Keratinocyte (primary cell): ENCODE measurements at regions not wholly inside any gene's neighbourhood (a gene's known extent, or its start where the extent isn't known, plus 50 kb on each side); places are given as distances from the start of the nearest gene placed in this dataset.
"Not testable (repeated sequence)": the region's sequence is repeated elsewhere in the genome, so short reads cannot be mapped to it uniquely, and the experiment has no call there.

ENCODE experiments used
- DNase-seq: peaks from one replicate; pipeline ENCODE4 v3.0.0-alpha.2; 2011; ENCODE audit warnings: low read depth, missing footprints, low spot score
- FAIRE-seq: peaks from 2 replicates; lab custom pipeline; 2011; peaks lifted over from hg19 to GRCh38; lab: Jason Lieb, UNC
- H2AFZ ChIP-seq: 2 replicates; pipeline ENCODE4 v1.6.0; 2012; ENCODE audit warnings: low read length, control low read depth, inconsistent platforms; ENCODE audit not compliant: control insufficient read depth
- H3K27ac ChIP-seq: 2 replicates; pipeline ENCODE4 v1.5.1; 2011; ENCODE audit warnings: low read length; ENCODE audit not compliant: control insufficient read depth, insufficient read depth
- H3K27me3 ChIP-seq: 3 replicates; pipeline ENCODE4 v1.6.0; 2011; ENCODE audit warnings: low read length; ENCODE audit not compliant: control insufficient read depth, insufficient read depth; ENCODE audit errors: extremely low read depth
- H3K36me3 ChIP-seq, 2 experiments: 2 replicates in 1 of 2; 3 replicates in 1 of 2; pipeline ENCODE4 v1.5.1; 2011; ENCODE audit warnings: low read length in 2 of 2, mild to moderate bottlenecking in 1 of 2; ENCODE audit not compliant: control insufficient read depth in 2 of 2, insufficient read depth in 2 of 2; ENCODE audit errors: extremely low read depth in 1 of 2
- H3K4me1 ChIP-seq: 3 replicates; pipeline ENCODE4 v1.5.1; 2011; ENCODE audit warnings: low read length; ENCODE audit not compliant: control insufficient read depth, insufficient read depth; ENCODE audit errors: extremely low read depth
- H3K4me2 ChIP-seq: 3 replicates; pipeline ENCODE4 v1.6.0; 2011; ENCODE audit warnings: low read depth, low read length; ENCODE audit not compliant: control insufficient read depth, insufficient read depth; ENCODE audit errors: extremely low read depth
- H3K4me3 ChIP-seq, 3 experiments: fragments of 200-600 bp in 1 of 3; sonication (generic) in 1 of 3; 2 replicates in 2 of 3; 3 replicates in 1 of 3; pipeline ENCODE4 v1.5.1; 2011 to 2016; ENCODE audit warnings: low read length in 3 of 3, mild to moderate bottlenecking in 3 of 3, control low read depth in 2 of 3, inconsistent platforms in 1 of 3, low read depth in 1 of 3, mixed read lengths in 1 of 3, mixed run types in 1 of 3, moderate library complexity in 1 of 3; ENCODE audit not compliant: control insufficient read depth in 2 of 3, insufficient read depth in 2 of 3; ENCODE audit errors: extremely low read depth in 1 of 3
- H3K79me2 ChIP-seq: 2 replicates; pipeline ENCODE4 v1.6.0; 2012; ENCODE audit warnings: low read length; ENCODE audit not compliant: control insufficient read depth, insufficient read depth
- H3K9ac ChIP-seq: 3 replicates; pipeline ENCODE4 v1.6.0; 2011; ENCODE audit warnings: low read length; ENCODE audit not compliant: control insufficient read depth, insufficient read depth; ENCODE audit errors: extremely low read depth
- H3K9me1 ChIP-seq: 3 replicates; pipeline ENCODE4 v1.6.0; 2011; ENCODE audit warnings: low read length; ENCODE audit not compliant: control insufficient read depth, insufficient read depth; ENCODE audit errors: extremely low read depth
- H3K9me3 ChIP-seq: 2 replicates; pipeline ENCODE4 v1.5.1; 2012; ENCODE audit warnings: low read depth, low read length; ENCODE audit not compliant: control insufficient read depth
- H4K20me1 ChIP-seq: 3 replicates; pipeline ENCODE4 v1.6.0; 2011; ENCODE audit warnings: low read length; ENCODE audit not compliant: control insufficient read depth, insufficient read depth; ENCODE audit errors: extremely low read depth
- EZH2 ChIP-seq: IDR thresholded peaks from one replicate; pipeline ENCODE4 v1.6.1; 2012; ENCODE audit warnings: inconsistent platforms, mild to moderate bottlenecking, low read length, moderate library complexity
- dilution Hi-C: fragments of 300-500 bp; cut with MboI; formaldehyde crosslinking; loops from one replicate; pipeline ENCODE4 v1.7.0; 2020; ENCODE audit warnings: low sequenced_read_pairs; ENCODE audit not compliant: extremely low pct_ligation_motif_present
- TF ChIP-seq, protein P1 (sequence below), 3 experiments: IDR thresholded peaks in 1 of 3; conservative IDR thresholded peaks in 1 of 3; optimal IDR thresholded peaks in 1 of 3; 2 replicates in 2 of 3; 3 replicates in 1 of 3; pipeline versions ENCODE3 to v1.5.1; 2011; ENCODE audit warnings: low read length in 3 of 3, mild to moderate bottlenecking in 3 of 3, moderate library complexity in 2 of 3, control low read depth in 1 of 3, inconsistent platforms in 1 of 3; ENCODE audit not compliant: insufficient read depth in 2 of 3; ENCODE audit errors: extremely low read depth in 1 of 3

DNA sequence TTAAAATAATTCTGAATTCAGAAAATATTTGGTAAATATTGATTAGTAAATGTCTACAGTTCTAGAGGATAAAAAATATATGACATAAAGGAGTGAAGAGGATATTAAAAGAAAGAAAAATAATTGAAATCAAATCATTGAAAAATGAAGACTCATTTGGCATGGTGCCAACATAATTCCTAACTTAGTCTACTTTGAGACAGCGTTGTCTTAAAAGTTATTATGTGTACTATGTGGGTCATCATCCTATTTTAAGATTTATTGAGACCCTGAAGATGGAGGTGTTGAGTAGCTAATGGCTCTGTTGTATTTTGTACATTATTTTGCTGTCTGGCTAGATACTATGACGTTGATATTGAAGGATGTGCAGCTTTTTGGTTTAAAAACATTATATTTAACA, 156.7 kb upstream of the PTGFR start:
- no peak overlapping the region for H2AFZ ChIP-seq
- FAIRE-seq (no peak), DNase-seq (no peak)
- H3K9ac ChIP-seq: no peak overlapping the region
- H3K27me3 ChIP-seq: no peaks in the 10 kb centered on the region
- dilution Hi-C loops: no loop called here
- no peak overlapping the region for H3K4me3 ChIP-seq
- peaks cover under 1% of the 10 kb centered on the region for H3K4me1 ChIP-seq
- H3K9me1 ChIP-seq: no peaks in the 10 kb centered on the region
- no peaks in the 10 kb centered on the region for H3K9me3 ChIP-seq
- no peak overlapping the region for H3K27ac ChIP-seq
- H4K20me1 ChIP-seq: no peaks in the 10 kb centered on the region
- TF ChIP-seq EZH2: no peak
- TF ChIP-seq, protein P1, sequence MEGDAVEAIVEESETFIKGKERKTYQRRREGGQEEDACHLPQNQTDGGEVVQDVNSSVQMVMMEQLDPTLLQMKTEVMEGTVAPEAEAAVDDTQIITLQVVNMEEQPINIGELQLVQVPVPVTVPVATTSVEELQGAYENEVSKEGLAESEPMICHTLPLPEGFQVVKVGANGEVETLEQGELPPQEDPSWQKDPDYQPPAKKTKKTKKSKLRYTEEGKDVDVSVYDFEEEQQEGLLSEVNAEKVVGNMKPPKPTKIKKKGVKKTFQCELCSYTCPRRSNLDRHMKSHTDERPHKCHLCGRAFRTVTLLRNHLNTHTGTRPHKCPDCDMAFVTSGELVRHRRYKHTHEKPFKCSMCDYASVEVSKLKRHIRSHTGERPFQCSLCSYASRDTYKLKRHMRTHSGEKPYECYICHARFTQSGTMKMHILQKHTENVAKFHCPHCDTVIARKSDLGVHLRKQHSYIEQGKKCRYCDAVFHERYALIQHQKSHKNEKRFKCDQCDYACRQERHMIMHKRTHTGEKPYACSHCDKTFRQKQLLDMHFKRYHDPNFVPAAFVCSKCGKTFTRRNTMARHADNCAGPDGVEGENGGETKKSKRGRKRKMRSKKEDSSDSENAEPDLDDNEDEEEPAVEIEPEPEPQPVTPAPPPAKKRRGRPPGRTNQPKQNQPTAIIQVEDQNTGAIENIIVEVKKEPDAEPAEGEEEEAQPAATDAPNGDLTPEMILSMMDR (optimal IDR thresholded peaks at IDR 0.05 in 1 of 3, IDR thresholded peaks at IDR 0.05 in 1 of 3, conservative IDR thresholded peaks at IDR 0.05 in 1 of 3; ENCODE audit: extremely low read depth in 1 of 3, insufficient read depth in 2 of 3, low read length in 3 of 3): no peak
- no peak overlapping the region for H3K4me2 ChIP-seq
- H3K36me3 ChIP-seq: no peaks in the 10 kb centered on the region
- H3K79me2 ChIP-seq: no peaks in the 10 kb centered on the region

DNA sequence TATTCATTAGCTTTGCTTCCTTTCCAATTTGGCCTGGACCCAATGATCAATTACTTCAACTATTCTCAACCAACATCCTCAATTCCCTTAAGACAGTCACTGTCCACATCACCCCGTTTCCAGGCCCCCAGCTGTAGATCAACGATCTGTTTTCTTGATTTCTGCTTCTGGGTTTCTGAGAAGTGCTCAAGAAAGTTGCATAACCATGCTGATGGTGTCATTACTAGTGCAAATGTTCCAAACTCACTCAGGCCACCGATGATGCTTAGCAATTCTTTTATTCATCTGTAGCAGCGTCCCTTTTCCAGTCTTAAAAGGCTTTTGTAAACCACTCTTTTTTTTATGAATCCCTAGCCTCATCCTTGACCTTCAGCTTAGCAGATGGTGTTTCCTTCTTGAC, 155.8 kb upstream of the PTGFR start:
- TF ChIP-seq EZH2: no peak
- TF ChIP-seq, protein P1 (optimal IDR thresholded peaks at IDR 0.05 in 1 of 3, IDR thresholded peaks at IDR 0.05 in 1 of 3, conservative IDR thresholded peaks at IDR 0.05 in 1 of 3; ENCODE audit: extremely low read depth in 1 of 3, insufficient read depth in 2 of 3, low read length in 3 of 3): no peak
- Histone ChIP-seq H3K27me3 (no peaks in the 10 kb centered on the region), H3K4me3 (no peak overlapping the region), H3K4me1 (peaks cover 9% of the 10 kb centered on the region), H3K9me3 (no peaks in the 10 kb centered on the region), H3K9ac (no peak overlapping the region), H3K79me2 (no peaks in the 10 kb centered on the region), H3K4me2 (no peak overlapping the region), H3K27ac (no peak overlapping the region), H3K36me3 (no peaks in the 10 kb centered on the region), H4K20me1 (no peaks in the 10 kb centered on the region), H3K9me1 (no peaks in the 10 kb centered on the region), H2AFZ (no peak overlapping the region)
- dilution Hi-C loops: no loop called here
- no peak for FAIRE-seq
- no peak for DNase-seq

DNA sequence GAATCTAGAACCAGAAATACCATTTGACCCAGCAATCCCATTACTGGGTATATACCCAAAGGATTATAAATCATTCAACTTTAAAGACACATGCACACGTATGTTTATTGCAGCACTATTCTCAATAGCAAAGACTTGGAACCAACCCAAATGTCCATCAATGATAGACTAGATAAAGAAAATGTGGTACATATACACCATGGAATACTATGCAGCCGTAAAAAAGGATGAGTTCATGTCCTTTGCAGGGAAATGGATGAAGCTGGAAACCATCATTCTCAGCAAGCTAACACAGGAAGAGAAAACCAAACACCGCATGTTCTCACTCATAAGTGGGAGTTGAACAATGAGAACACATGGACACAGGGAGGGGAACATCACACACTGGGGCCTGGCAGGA, 154.0 kb upstream of the PTGFR start:
- H2AFZ ChIP-seq, H3K79me2 ChIP-seq, DNase-seq, H3K9me3 ChIP-seq, FAIRE-seq, H3K27me3 ChIP-seq, H3K9ac ChIP-seq, H3K36me3 ChIP-seq, H3K4me3 ChIP-seq, H3K9me1 ChIP-seq, dilution Hi-C loops, H3K4me2 ChIP-seq, H4K20me1 ChIP-seq, H3K27ac ChIP-seq: not testable (repeated sequence)
- H3K4me1 ChIP-seq: peaks cover 18% of the 10 kb centered on the region
